ENCODE measurements at regions not wholly inside any gene's neighbourhood (a gene's known extent, or its start where the extent isn't known, plus 50 kb on each side); places are given as distances from the start of the nearest gene placed in this dataset.
A peak's percentile ranks its signal among the peaks of the same experiment; 100 is the strongest.

- no peak for DNase-seq
These were observed 142.9 kb downstream of the ASCL1 start for GRCh38 chr12:103100257-103100831.

GRCh38 chr12:103102225-103102744 lies 144.8 kb downstream of the ASCL1 start:
- DNase-seq = no peak

GRCh38 chr12:103105971-103106597 lies 148.6 kb downstream of the ASCL1 start:
- no peak for DNase-seq

GRCh38 chr12:103109861-103110260 lies 152.4 kb downstream of the ASCL1 start:
- DNase-seq = no peak

GRCh38 chr12:103114296-103115055 lies 157.0 kb downstream of the ASCL1 start:
- no peak for DNase-seq

- no peak for DNase-seq
These were observed 171.5 kb downstream of the ASCL1 start for GRCh38 chr12:103128862-103129501.

GRCh38 chr12:103130564-103130963 lies 173.1 kb downstream of the ASCL1 start:
- no peak for DNase-seq

GRCh38 chr12:103138538-103138937 lies 181.1 kb downstream of the ASCL1 start:
- no peak for DNase-seq

GRCh38 chr12:103139876-103140275 lies 182.4 kb downstream of the ASCL1 start:
- DNase-seq = no peak

- DNase-seq = no peak
These were observed 182.8 kb downstream of the ASCL1 start for GRCh38 chr12:103140286-103140685.

GRCh38 chr12:103144278-103144677 lies 186.8 kb downstream of the ASCL1 start:
- DNase-seq = no peak

GRCh38 chr12:103160622-103161021 lies 203.1 kb downstream of the ASCL1 start:
- DNase-seq = no peak

GRCh38 chr12:103161582-103162362 lies 204.3 kb downstream of the ASCL1 start:
- DNase-seq = no peak

GRCh38 chr12:103166949-103167348 lies 209.5 kb downstream of the ASCL1 start:
- DNase-seq = no peak

GRCh38 chr12:103172447-103173112 lies 215.1 kb downstream of the ASCL1 start:
- no peak for DNase-seq

- no peak for DNase-seq
These were observed 218.2 kb downstream of the ASCL1 start for GRCh38 chr12:103175625-103176024.

GRCh38 chr12:103177639-103178255 lies 220.3 kb downstream of the ASCL1 start:
- DNase-seq = no peak

- DNase-seq = no peak
These were observed 221.0 kb downstream of the ASCL1 start for GRCh38 chr12:103178366-103179080.

- peak; percentile 1 to 10 for DNase-seq
These were observed 224.1 kb downstream of the ASCL1 start for GRCh38 chr12:103181366-103182152.

- no peak for DNase-seq
These were observed 224.8 kb downstream of the ASCL1 start for GRCh38 chr12:103182299-103182698.
